Retinal pigment epithelial cell (primary cell): ENCODE measurements at regions not wholly inside any gene's neighbourhood (a gene's known extent, or its start where the extent isn't known, plus 50 kb on each side); places are given as distances from the start of the nearest gene placed in this dataset.
"Not testable (repeated sequence)": the region's sequence is repeated elsewhere in the genome, so short reads cannot be mapped to it uniquely, and the experiment has no call there.

Experiments
- DNase-seq: peaks from one replicate; pipeline ENCODE4 v3.0.0-alpha.2; 2010; ENCODE audit warnings: low read depth
- H3K4me3 ChIP-seq: 2 replicates; pipeline ENCODE4 v1.5.1; 2011; ENCODE audit warnings: mild to moderate bottlenecking, low read length, control low read depth, moderate library complexity
- TF ChIP-seq, protein P1 (sequence below): conservative IDR thresholded peaks from 2 replicates; pipeline ENCODE4 v1.5.1; 2011; ENCODE audit warnings: low read depth, low read length, control low read depth, inconsistent platforms

DNA sequence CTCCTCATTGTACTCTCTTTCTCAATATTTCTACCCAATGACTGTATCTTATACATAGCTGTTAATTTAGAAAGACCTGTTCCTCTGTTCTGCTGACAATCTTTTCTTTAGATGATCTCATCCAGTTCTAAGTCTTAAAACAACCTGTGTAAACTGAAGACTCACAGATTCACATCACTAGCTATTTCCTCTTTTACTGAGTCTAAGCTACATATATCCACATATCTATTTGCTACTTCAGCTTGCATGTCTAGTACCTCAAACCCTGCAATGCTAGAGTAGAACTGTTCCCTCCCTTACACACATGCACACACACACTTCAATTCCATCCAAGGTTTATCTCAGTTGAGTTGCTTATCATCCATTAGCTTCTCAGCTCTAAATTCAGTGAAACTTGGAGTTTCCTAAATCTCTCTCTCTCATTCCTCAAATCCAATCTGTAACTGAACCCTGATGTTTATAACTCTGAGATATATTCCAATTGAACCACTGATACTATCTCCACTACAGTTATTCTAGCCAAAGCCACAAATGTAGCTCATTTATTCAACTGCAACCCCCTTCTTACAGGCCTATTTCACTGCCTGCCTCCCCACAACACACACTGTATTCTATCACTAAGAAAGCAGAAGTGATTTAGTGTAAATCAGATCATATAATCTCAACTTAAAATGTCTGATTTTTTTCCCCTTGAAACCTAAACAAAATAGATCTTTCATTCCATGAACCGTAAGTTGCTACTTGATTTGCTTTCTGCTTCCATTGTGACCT lies 1036.8 kb upstream of the POT1 start:
- DNase-seq, result no peak
- TF ChIP-seq, protein P1, sequence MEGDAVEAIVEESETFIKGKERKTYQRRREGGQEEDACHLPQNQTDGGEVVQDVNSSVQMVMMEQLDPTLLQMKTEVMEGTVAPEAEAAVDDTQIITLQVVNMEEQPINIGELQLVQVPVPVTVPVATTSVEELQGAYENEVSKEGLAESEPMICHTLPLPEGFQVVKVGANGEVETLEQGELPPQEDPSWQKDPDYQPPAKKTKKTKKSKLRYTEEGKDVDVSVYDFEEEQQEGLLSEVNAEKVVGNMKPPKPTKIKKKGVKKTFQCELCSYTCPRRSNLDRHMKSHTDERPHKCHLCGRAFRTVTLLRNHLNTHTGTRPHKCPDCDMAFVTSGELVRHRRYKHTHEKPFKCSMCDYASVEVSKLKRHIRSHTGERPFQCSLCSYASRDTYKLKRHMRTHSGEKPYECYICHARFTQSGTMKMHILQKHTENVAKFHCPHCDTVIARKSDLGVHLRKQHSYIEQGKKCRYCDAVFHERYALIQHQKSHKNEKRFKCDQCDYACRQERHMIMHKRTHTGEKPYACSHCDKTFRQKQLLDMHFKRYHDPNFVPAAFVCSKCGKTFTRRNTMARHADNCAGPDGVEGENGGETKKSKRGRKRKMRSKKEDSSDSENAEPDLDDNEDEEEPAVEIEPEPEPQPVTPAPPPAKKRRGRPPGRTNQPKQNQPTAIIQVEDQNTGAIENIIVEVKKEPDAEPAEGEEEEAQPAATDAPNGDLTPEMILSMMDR, result no peak
- no peak overlapping the region for H3K4me3 ChIP-seq

DNA sequence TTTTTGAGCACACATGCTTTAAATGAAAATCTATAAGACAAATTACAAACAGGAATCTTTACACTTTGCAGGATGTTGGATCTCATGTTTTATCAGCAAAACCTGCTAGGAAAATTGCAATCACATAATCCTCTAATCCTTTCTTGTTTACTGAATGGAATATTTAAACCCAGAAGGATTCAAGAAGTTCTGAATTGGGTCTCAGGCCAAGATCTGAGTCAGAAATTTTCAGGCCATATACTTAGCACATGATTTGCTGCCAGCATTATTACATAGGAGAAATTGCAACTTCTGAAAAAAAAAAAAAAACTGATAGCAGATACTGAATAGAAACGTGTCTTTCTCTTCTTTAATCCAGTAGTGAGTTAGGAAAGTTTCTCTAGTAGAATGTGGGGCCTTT lies 1005.3 kb upstream of the POT1 start:
- peak; percentile 94 for DNase-seq
- H3K4me3 ChIP-seq, result no peak overlapping the region
- TF ChIP-seq, protein P1, result no peak

DNA sequence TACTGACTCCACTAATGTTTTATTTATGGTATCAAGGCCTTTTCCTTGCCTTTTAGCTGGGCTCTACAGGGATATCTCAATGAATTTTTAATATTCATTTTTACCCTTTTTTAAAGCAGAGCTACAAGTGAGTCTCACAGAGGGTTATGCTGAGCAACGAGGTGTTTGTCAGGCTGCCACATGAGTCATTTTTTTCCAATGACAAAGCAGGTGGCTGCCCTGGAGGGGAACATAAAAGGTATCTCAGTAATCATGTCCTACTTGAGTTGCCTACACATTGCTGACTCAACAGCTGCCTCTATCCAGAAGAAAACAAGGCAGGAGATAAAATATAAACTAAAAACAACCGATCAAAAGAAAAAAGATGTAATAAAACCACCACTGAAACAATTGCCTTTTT lies 1004.9 kb upstream of the POT1 start:
- TF ChIP-seq, protein P1, result no peak
- peak; percentile 63 for DNase-seq

DNA sequence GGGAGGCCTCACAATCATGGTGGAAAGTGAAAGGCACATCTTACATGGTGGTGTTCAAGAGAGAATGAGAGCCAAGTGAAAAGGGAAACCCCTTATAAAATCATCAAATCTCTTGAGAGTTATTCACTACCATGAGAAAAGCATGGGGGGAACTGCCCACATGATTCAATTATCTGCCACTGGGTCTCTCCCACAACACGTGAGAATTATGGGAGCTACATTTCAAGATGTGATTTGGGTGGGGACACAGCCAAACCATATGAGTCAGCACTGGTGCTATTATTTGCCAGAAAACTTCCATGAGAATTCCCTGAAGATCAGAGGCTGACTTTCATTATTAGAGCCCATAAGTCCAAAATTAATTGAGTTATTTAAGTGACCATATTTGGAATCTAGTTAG lies 1001.2 kb upstream of the POT1 start:
- H3K4me3 ChIP-seq, result no peak overlapping the region
- no peak for DNase-seq
- TF ChIP-seq, protein P1, result no peak

More for the DNA sequence above, 1004.9 kb upstream of the POT1 start:
- no peak overlapping the region for H3K4me3 ChIP-seq

DNA sequence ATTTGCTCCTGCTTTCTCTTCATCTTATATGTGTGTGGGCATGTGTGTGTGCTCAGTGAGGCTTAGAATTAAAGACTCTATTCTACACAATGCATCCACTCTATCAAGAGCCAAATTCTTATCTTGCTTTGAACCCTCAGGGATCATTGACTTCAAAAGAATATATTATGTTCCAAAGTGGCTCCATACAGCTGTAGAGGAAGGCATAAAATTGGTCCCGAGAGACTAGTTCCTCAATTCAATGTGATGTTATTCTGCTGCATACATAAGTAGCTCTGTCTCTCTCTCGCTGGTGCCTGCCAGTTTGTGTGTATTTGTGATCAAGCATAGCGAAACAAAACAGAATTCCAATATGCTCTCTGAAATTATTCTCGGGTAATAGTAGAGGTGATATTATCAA lies 997.9 kb upstream of the POT1 start:
- TF ChIP-seq, protein P1, result no peak
- DNase-seq, result no peak
- no peak overlapping the region for H3K4me3 ChIP-seq

DNA sequence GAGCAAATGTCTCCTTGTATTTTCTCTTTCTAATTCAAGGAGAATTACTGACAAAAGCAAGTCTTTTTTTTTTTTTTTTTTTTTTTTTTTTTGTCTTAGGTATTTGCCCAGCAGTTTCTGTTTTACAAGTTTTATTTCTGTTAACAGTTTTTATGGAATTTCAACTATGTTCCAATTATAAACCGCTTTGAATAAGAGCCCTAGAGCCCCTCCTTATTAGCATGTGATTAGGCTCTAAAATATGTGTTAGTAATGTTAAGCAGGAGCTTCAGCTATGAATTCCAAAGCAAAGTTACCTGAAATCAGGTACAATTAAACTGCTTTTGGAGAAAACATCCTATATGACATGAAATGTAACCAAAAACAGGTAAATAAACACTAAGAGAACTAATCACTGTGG lies 997.0 kb upstream of the POT1 start:
- no peak overlapping the region for H3K4me3 ChIP-seq
- DNase-seq, result peak; percentile 71
- TF ChIP-seq, protein P1, result no peak

DNA sequence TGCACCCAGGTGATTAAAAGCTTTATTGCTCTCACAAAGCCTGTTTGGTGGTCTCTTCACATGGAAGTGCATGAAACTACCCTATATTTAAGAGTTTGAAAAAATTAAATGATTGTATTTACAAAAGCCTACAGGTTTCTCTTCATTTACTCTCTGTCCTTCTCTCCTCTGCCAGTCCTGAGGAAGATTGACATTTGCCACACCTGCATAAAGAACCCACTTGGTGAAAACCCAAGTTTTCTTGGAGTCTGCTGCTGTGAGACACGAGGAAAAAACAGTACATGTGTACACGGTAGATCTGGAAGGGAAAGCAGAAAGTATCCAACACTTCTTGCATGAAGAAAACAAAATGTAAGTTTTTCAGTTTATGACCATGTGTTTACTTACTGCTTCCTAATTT lies 994.4 kb upstream of the POT1 start:
- no peak overlapping the region for H3K4me3 ChIP-seq
- no peak for DNase-seq
- TF ChIP-seq, protein P1, result no peak

DNA sequence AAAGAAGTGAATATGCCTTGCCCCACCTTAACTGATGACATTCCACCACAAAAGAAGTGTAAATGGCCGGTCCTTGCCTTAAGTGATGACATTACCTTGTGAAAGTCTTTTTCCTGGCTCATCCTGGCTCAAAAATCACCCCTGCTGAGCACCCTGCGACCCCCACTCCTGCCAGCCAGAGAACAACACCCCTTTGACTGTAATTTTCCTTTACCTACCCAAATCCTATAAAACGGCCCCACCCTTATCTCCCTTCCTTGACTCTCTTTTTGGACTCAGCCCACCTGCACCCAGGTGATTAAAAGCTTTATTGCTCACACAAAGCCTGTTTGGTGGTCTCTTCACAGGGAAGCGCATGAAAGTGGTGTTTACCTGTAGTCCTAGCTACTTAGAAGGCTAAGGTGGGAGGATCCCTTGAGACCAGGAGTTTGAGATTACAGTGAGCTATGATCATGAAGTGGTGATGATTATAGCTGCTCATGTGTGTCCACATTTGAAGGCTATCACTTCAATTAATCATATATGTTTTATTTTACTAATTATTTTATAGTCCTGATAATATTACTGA lies 985.8 kb upstream of the POT1 start:
- H3K4me3 ChIP-seq, DNase-seq: not testable (repeated sequence)
